Sigmoid colon (tissue), 6 donors: ENCODE measurements at regions not wholly inside any gene's neighbourhood (a gene's known extent, or its start where the extent isn't known, plus 50 kb on each side); places are given as distances from the start of the nearest gene placed in this dataset.

Experiments
- DNase-seq: peaks from one replicate; pipeline ENCODE4 v3.0.0-alpha.2; 2019
- H3K27ac ChIP-seq, 4 donors: fragments of 200-600 bp; sonication (generic); one replicate each; pipeline ENCODE4 v1.5.1; 2016 to 2019; ENCODE audit warnings: mild to moderate bottlenecking in 1 of 4
- H3K27me3 ChIP-seq, 3 donors: fragments of 200-600 bp; sonication (generic); one replicate each; pipeline ENCODE4 v1.5.1; 2019; ENCODE audit warnings: mild to moderate bottlenecking in 1 of 3
- H3K36me3 ChIP-seq, 4 donors: fragments of 200-600 bp; sonication (generic); one replicate each; pipeline ENCODE4 v1.5.1; 2016 to 2019
- H3K4me1 ChIP-seq, 4 donors: fragments of 200-600 bp; sonication (generic); one replicate each; pipeline ENCODE4 v1.5.1; 2017 to 2019
- H3K4me3 ChIP-seq, 4 donors: fragments of 200-600 bp; sonication (generic); one replicate each; pipeline ENCODE4 v1.5.1; 2017 to 2019; ENCODE audit warnings: mild to moderate bottlenecking in 2 of 4, moderate library complexity in 1 of 4
- H3K9me3 ChIP-seq, 4 donors: fragments of 200-600 bp in 3 of 4; sonication (generic) in 3 of 4; one replicate each; pipeline versions ENCODE4 v1.5.1 to v1.6.1; 2013 to 2019
- EP300 ChIP-seq, 4 donors: sonication (generic); formaldehyde crosslinking; IDR thresholded peaks; one replicate each; pipeline ENCODE4 v1.6.1; 2017; ENCODE audit warnings: antibody characterized with exemption in 4 of 4
- POLR2A ChIP-seq, 2 donors: fragments of 450-650 bp; IDR thresholded peaks; one replicate each; pipeline ENCODE4 v1.6.1; 2016; ENCODE audit warnings: antibody characterized with exemption in 2 of 2, mild to moderate bottlenecking in 2 of 2, moderate library complexity in 2 of 2
- POLR2AphosphoS5 ChIP-seq, 4 donors: sonication (generic); formaldehyde crosslinking; IDR thresholded peaks; one replicate each; pipeline ENCODE4 v1.6.1; 2017; ENCODE audit warnings: antibody characterized with exemption in 4 of 4
- WGBS, 2 donors: extraction: QIAGEN DNeasy Blood & Tissue Kit; methylation state at CpG; one replicate each; pipeline ENCODE4 v1.1.7; 2013; 5-methylcytosine and 5-hydroxymethylcytosine counted together
- intact Hi-C: fragments of 100-400 bp; cut with DNase I; formaldehyde crosslinking; loops from one replicate; pipeline ENCODE4 v1.15.1; 2023
- TF ChIP-seq, protein P1 (sequence below), 4 experiments: fragments of 450-650 bp in 3 of 4; fragments of 200-600 bp in 1 of 4; IDR thresholded peaks; one replicate each; pipeline ENCODE4 v1.5.1; 2016 to 2019; ENCODE audit warnings: antibody characterized with exemption in 4 of 4, mild to moderate bottlenecking in 3 of 4, moderate library complexity in 2 of 4
- donor health status: healthy with polysubstance abuse.
- donor health status: healthy.

DNA sequence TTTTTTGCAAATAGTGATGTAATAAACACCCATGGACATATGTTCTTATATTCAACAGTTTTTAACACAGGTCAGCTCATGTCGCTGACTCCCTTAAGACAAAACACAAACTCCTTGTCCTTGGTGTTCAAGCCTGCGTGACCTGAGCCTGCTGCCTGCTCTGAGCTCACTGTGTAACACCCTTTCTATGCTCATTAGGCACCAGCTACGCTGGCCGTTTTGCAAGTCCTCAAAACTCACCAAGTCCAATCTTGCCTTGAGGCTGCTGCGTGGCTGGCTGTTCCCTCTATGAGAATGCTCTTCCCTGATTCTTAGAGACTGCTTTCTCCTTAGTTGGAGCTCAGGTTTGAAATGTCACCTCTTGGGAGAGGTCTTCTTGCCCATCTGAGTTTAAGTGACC, 100.5 kb upstream of the GLI2 start:
- Histone ChIP-seq H3K4me3 (no peak overlapping the region), H3K9me3 (no peaks in the 10 kb centered on the region), H3K36me3 (no peaks in the 10 kb centered on the region), H3K27ac (no peak overlapping the region), H3K27me3 (no peaks in the 10 kb centered on the region), H3K4me1 (peaks cover 0 to 13% (median 10%) of the 10 kb centered on the region in 4 donors)
- WGBS, 2 donors = 94 to 95% methylated on average over 5 of the region's 5 CpGs
- TF ChIP-seq, protein P1, sequence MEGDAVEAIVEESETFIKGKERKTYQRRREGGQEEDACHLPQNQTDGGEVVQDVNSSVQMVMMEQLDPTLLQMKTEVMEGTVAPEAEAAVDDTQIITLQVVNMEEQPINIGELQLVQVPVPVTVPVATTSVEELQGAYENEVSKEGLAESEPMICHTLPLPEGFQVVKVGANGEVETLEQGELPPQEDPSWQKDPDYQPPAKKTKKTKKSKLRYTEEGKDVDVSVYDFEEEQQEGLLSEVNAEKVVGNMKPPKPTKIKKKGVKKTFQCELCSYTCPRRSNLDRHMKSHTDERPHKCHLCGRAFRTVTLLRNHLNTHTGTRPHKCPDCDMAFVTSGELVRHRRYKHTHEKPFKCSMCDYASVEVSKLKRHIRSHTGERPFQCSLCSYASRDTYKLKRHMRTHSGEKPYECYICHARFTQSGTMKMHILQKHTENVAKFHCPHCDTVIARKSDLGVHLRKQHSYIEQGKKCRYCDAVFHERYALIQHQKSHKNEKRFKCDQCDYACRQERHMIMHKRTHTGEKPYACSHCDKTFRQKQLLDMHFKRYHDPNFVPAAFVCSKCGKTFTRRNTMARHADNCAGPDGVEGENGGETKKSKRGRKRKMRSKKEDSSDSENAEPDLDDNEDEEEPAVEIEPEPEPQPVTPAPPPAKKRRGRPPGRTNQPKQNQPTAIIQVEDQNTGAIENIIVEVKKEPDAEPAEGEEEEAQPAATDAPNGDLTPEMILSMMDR (IDR thresholded peaks at IDR 0.05) = no peak
- TF ChIP-seq POLR2A (IDR thresholded peaks at IDR 0.05) (no peak), POLR2AphosphoS5 (IDR thresholded peaks at IDR 0.05) (no peak), EP300 (IDR thresholded peaks at IDR 0.05) (no peak)
- no peak for DNase-seq
- intact Hi-C loops = no loop called here

- DNase-seq = peak; percentile 20
- Histone ChIP-seq H3K27ac (no peak overlapping the region), H3K4me1 (peaks cover 0 to 9% (median 8%) of the 10 kb centered on the region in 4 donors), H3K36me3 (no peaks in the 10 kb centered on the region), H3K4me3 (no peak overlapping the region), H3K27me3 (no peaks in the 10 kb centered on the region), H3K9me3 (no peaks in the 10 kb centered on the region)
- intact Hi-C loops = no loop called here
- TF ChIP-seq POLR2AphosphoS5 (IDR thresholded peaks at IDR 0.05) (no peak), EP300 (IDR thresholded peaks at IDR 0.05) (no peak), POLR2A (IDR thresholded peaks at IDR 0.05) (no peak)
- TF ChIP-seq, protein P1 (IDR thresholded peaks at IDR 0.05) = no peak
- WGBS, 2 donors = 84 to 88% methylated on average over 5 of the region's 5 CpGs
These were observed 97.8 kb upstream of the GLI2 start for GRCh38 chr2:120637847-120638246.

- DNase-seq = peak; percentile 13
- H3K27me3 ChIP-seq = no peaks in the 10 kb centered on the region
- H3K9me3 ChIP-seq = no peaks in the 10 kb centered on the region
- no peaks in the 10 kb centered on the region for H3K36me3 ChIP-seq
- H3K27ac ChIP-seq = no peak overlapping the region
- no peak overlapping the region for H3K4me3 ChIP-seq
- H3K4me1 ChIP-seq = peaks cover 0 to 3% (median 3%) of the 10 kb centered on the region in 4 donors
- TF ChIP-seq EP300 (IDR thresholded peaks at IDR 0.05) = no peak
- TF ChIP-seq POLR2A (IDR thresholded peaks at IDR 0.05) = no peak
- no peak for TF ChIP-seq POLR2AphosphoS5 (IDR thresholded peaks at IDR 0.05)
- TF ChIP-seq, protein P1 (IDR thresholded peaks at IDR 0.05) = no peak
- WGBS, 2 donors = 92% methylated on average over 4 of the region's 4 CpGs
- intact Hi-C loops = no loop called here
These were observed 97.2 kb upstream of the GLI2 start for GRCh38 chr2:120638450-120638849.

DNA sequence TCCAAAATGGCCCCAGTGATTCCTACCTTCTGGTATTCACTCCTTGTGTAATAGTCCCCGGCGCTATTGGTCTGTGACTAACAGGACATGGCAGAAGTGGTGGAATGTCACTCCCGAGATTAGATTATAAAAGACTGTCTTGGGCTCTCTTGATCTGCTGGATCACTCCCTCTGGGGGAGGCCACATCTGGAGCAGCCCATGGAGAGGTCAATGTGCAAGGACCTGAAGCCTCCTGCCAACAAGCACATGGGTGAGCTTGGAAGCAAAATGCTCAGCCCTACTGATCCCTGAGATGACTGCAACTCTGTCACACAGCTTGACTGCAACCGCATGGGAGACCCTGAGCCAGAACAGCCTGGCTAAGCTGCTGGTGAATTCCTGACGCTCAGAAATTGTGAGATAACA, 94.3 kb upstream of the GLI2 start:
- H3K9me3 ChIP-seq = no peaks in the 10 kb centered on the region
- no peaks in the 10 kb centered on the region for H3K27me3 ChIP-seq
- no peaks in the 10 kb centered on the region for H3K4me1 ChIP-seq
- no peaks in the 10 kb centered on the region for H3K36me3 ChIP-seq
- intact Hi-C loops = no loop called here
- DNase-seq = peak; percentile 4
- TF ChIP-seq POLR2AphosphoS5 (IDR thresholded peaks at IDR 0.05) (no peak), EP300 (IDR thresholded peaks at IDR 0.05) (no peak), POLR2A (IDR thresholded peaks at IDR 0.05) (no peak)
- TF ChIP-seq, protein P1 (IDR thresholded peaks at IDR 0.05) = no peak
- no peak overlapping the region for H3K27ac ChIP-seq
- no peak overlapping the region for H3K4me3 ChIP-seq
- 80 to 88% methylated on average over 5 of the region's 5 CpGs for WGBS, 2 donors

DNA sequence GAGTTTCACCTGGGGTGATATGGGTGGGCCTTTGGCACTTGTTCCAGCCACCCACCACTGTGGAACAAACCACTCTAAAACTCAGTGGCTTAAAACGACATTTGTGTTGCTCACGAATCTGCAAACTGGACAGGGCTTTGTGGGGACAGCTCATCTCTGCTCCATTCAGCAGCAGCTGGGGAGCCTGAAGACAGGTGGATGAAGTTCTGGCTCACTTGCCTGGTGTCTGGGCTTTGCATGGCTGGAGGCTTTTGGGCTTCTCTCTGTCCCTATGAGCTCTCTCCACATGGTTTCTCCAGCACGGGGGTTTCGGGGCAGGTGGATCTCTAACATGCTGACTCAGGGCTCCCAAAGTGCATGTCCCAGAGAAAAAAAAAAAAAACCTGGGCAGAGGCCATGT, 93.0 kb upstream of the GLI2 start:
- Histone ChIP-seq H3K4me3 (no peak overlapping the region), H3K9me3 (no peaks in the 10 kb centered on the region), H3K36me3 (no peaks in the 10 kb centered on the region), H3K27ac (no peak overlapping the region), H3K27me3 (no peaks in the 10 kb centered on the region), H3K4me1 (no peaks in the 10 kb centered on the region)
- 90 to 92% methylated on average over 4 of the region's 4 CpGs for WGBS, 2 donors
- no peak for DNase-seq
- no peak for TF ChIP-seq EP300 (IDR thresholded peaks at IDR 0.05)
- no peak for TF ChIP-seq POLR2AphosphoS5 (IDR thresholded peaks at IDR 0.05)
- intact Hi-C loops = no loop called here
